ENCODE measurements at regions not wholly inside any gene's neighbourhood (a gene's known extent, or its start where the extent isn't known, plus 50 kb on each side); places are given as distances from the start of the nearest gene placed in this dataset.

DNA sequence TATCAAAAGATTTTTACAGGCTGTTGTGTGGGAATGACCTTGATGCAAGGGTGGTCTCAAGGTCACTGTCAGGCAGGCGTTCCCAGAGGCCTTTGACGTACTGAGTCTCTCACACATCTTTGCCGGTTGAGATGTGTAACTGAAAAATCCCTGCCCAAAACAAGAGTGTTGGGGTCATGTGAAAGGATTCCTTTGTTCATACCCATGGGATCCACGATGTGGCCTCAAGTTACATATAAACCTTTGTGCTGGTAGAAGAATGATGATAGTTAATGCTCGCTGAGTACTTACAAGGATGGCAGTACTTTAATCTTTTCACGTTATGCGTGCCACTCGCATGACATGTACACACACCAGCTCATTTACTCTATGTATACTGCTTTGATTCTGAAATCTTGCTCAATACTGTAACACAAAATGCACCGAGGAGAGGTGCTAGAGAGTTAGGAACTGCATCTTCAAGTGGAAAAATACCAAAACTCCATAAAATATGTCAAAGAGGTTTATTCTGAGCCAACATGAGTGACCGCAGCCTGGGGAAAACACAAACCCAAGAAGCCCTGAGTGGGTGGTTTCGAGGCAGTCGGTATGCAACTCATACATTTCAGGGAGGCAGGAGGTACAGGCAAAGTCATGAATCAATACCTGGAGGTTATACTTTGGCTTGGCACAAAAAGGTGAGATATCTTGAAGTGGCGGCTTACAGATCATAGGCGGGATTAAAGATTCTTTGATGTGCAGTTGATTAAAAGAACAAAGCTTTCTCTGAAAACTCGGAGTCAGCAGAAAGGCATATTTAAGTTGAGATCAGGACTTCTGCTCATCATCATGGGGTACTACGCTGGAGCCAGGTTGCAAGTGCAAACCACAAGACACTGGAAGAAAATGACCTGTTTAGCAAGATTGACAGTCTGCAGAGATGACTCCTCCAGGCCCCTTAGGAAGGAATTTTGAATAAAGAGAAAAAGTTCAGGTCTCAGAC lies 87.4 kb upstream of the ARHGEF7 start:
- Histone ChIP-seq H3K36me3 (ENCODE audit: control insufficient read depth, insufficient read depth, low read length) (no peaks in the 10 kb centered on the region), H3K4me1 (ENCODE audit: control insufficient read depth, insufficient read depth, low read length) (no peaks in the 10 kb centered on the region), H3K27me3 (ENCODE audit: control insufficient read depth, insufficient read depth, low read length) (no peaks in the 10 kb centered on the region), H3K27ac (ENCODE audit: low read depth, low read length) (no peak overlapping the region), H3K9me3 (ENCODE audit: control insufficient read depth, insufficient read depth, low read length) (no peaks in the 10 kb centered on the region), H3K4me3 (ENCODE audit: low read depth, low read length) (no peak overlapping the region)
- DNase-seq (ENCODE audit: low read depth in 4 of 6, low spot score in 6 of 6), result peak in 1 of 6 donors; percentile 27
- 79% methylated on average over 9 of the region's 16 CpGs for WGBS (ENCODE audit: insufficient coverage)

DNA sequence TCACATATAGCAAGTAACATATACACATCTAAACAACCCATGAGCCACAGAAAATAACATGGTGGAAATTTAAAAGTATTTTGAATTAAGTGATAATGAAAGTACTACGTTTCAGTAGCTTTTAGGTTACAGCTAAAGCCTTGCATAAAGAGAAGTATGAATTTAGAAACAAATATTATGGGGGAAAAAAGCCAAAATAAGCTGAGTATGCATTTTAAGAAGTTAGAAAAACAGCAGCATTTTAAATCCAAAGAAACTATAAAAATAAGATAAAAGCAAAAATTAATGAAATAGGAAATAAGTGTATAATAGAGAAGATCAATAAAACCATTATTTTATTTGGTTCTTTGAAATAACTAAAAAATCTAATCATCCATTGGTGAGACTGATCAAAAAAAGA lies 89.8 kb upstream of the ARHGEF7 start:
- Histone ChIP-seq H3K4me3 (ENCODE audit: low read depth, low read length) (no peak overlapping the region), H3K27ac (ENCODE audit: low read depth, low read length) (no peak overlapping the region), H3K27me3 (ENCODE audit: control insufficient read depth, insufficient read depth, low read length) (no peaks in the 10 kb centered on the region), H3K36me3 (ENCODE audit: control insufficient read depth, insufficient read depth, low read length) (no peaks in the 10 kb centered on the region), H3K9me3 (ENCODE audit: control insufficient read depth, insufficient read depth, low read length) (peaks cover 3% of the 10 kb centered on the region), H3K4me1 (ENCODE audit: control insufficient read depth, insufficient read depth, low read length) (no peaks in the 10 kb centered on the region)
- 100% methylated on average over 1 of the region's 1 CpG for WGBS (ENCODE audit: insufficient coverage)
- no peak for DNase-seq (ENCODE audit: low read depth in 4 of 6, low spot score in 6 of 6)

GRCh38 chr13:111022886-111023285 lies 92.2 kb upstream of the ARHGEF7 start:
- H3K36me3 ChIP-seq (ENCODE audit: control insufficient read depth, insufficient read depth, low read length), result no peaks in the 10 kb centered on the region
- DNase-seq (ENCODE audit: low read depth in 4 of 6, low spot score in 6 of 6), result no peak
- peaks cover 6% of the 10 kb centered on the region for H3K9me3 ChIP-seq (ENCODE audit: control insufficient read depth, insufficient read depth, low read length)
- 77% methylated on average over 2 of the region's 6 CpGs for WGBS (ENCODE audit: insufficient coverage)
- H3K4me3 ChIP-seq (ENCODE audit: low read depth, low read length), result no peak overlapping the region
- H3K4me1 ChIP-seq (ENCODE audit: control insufficient read depth, insufficient read depth, low read length), result no peaks in the 10 kb centered on the region
- no peaks in the 10 kb centered on the region for H3K27me3 ChIP-seq (ENCODE audit: control insufficient read depth, insufficient read depth, low read length)
- no peak overlapping the region for H3K27ac ChIP-seq (ENCODE audit: low read depth, low read length)

DNA sequence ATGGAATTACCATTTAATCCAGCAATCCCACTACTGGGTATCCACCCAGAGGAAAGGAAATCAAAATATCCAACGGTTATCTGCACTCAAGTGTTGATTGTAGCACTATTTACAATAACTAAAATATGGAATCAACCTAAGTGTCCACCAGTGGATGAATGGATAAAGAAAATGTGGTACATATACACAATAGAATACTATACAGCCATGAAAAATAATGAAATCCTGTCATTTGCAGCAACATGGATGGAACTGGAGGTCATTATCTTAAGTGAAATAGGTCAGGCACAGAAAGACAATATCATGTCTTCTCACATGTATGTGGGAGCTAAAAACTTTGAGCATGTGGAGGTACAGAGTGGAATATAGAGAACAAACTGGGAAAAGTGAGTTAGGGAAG lies 92.9 kb upstream of the ARHGEF7 start:
- DNase-seq (ENCODE audit: low read depth in 4 of 6, low spot score in 6 of 6), result no peak
- no CpG with 5 or more reads among the region's 1 CpG for WGBS (ENCODE audit: insufficient coverage)
- no peak overlapping the region for H3K4me3 ChIP-seq (ENCODE audit: low read depth, low read length)
- H3K27ac ChIP-seq (ENCODE audit: low read depth, low read length), result no peak overlapping the region
- peaks cover 6% of the 10 kb centered on the region for H3K9me3 ChIP-seq (ENCODE audit: control insufficient read depth, insufficient read depth, low read length)
- no peaks in the 10 kb centered on the region for H3K27me3 ChIP-seq (ENCODE audit: control insufficient read depth, insufficient read depth, low read length)
- no peaks in the 10 kb centered on the region for H3K4me1 ChIP-seq (ENCODE audit: control insufficient read depth, insufficient read depth, low read length)
- no peaks in the 10 kb centered on the region for H3K36me3 ChIP-seq (ENCODE audit: control insufficient read depth, insufficient read depth, low read length)

- H3K27ac ChIP-seq (ENCODE audit: low read depth, low read length), result no peak overlapping the region
- H3K36me3 ChIP-seq (ENCODE audit: control insufficient read depth, insufficient read depth, low read length), result no peaks in the 10 kb centered on the region
- peaks cover 6% of the 10 kb centered on the region for H3K9me3 ChIP-seq (ENCODE audit: control insufficient read depth, insufficient read depth, low read length)
- no CpG with 5 or more reads among the region's 1 CpG for WGBS (ENCODE audit: insufficient coverage)
- no peaks in the 10 kb centered on the region for H3K4me1 ChIP-seq (ENCODE audit: control insufficient read depth, insufficient read depth, low read length)
- H3K27me3 ChIP-seq (ENCODE audit: control insufficient read depth, insufficient read depth, low read length), result no peaks in the 10 kb centered on the region
- no peak for DNase-seq (ENCODE audit: low read depth in 4 of 6, low spot score in 6 of 6)
- H3K4me3 ChIP-seq (ENCODE audit: low read depth, low read length), result no peak overlapping the region
Measured at GRCh38 chr13:111021270-111021669, 93.8 kb upstream of the ARHGEF7 start.

- H3K36me3 ChIP-seq (ENCODE audit: control insufficient read depth, insufficient read depth, low read length), result no peaks in the 10 kb centered on the region
- no peak for DNase-seq (ENCODE audit: low read depth in 4 of 6, low spot score in 6 of 6)
- peaks cover 6% of the 10 kb centered on the region for H3K9me3 ChIP-seq (ENCODE audit: control insufficient read depth, insufficient read depth, low read length)
- no peak overlapping the region for H3K27ac ChIP-seq (ENCODE audit: low read depth, low read length)
- WGBS (ENCODE audit: insufficient coverage), result 96% methylated on average over 4 of the region's 6 CpGs
- no peaks in the 10 kb centered on the region for H3K27me3 ChIP-seq (ENCODE audit: control insufficient read depth, insufficient read depth, low read length)
- no peaks in the 10 kb centered on the region for H3K4me1 ChIP-seq (ENCODE audit: control insufficient read depth, insufficient read depth, low read length)
- no peak overlapping the region for H3K4me3 ChIP-seq (ENCODE audit: low read depth, low read length)
Measured at GRCh38 chr13:111020546-111020945, 94.6 kb upstream of the ARHGEF7 start.

- 97% methylated on average over 17 of the region's 24 CpGs for WGBS (ENCODE audit: insufficient coverage)
Measured at GRCh38 chr13:111020021-111020420, 95.1 kb upstream of the ARHGEF7 start.

GRCh38 chr13:111017755-111018459 lies 97.2 kb upstream of the ARHGEF7 start:
- H3K27me3 ChIP-seq (ENCODE audit: control insufficient read depth, insufficient read depth, low read length), result no peaks in the 10 kb centered on the region
- 93% methylated on average over 19 of the region's 26 CpGs for WGBS (ENCODE audit: insufficient coverage)

More at GRCh38 chr13:111020021-111020420, 95.1 kb upstream of the ARHGEF7 start:
- Histone ChIP-seq H3K27ac (ENCODE audit: low read depth, low read length) (no peak overlapping the region), H3K4me1 (ENCODE audit: control insufficient read depth, insufficient read depth, low read length) (no peaks in the 10 kb centered on the region), H3K9me3 (ENCODE audit: control insufficient read depth, insufficient read depth, low read length) (peaks cover 6% of the 10 kb centered on the region), H3K36me3 (ENCODE audit: control insufficient read depth, insufficient read depth, low read length) (no peaks in the 10 kb centered on the region), H3K27me3 (ENCODE audit: control insufficient read depth, insufficient read depth, low read length) (no peaks in the 10 kb centered on the region), H3K4me3 (ENCODE audit: low read depth, low read length) (no peak overlapping the region)
- DNase-seq (ENCODE audit: low read depth in 4 of 6, low spot score in 6 of 6), result no peak

GRCh38 chr13:111013196-111013595 lies 98.3 kb upstream of the ANKRD10 start:
- H3K27ac ChIP-seq (ENCODE audit: low read depth, low read length), result no peak overlapping the region
- DNase-seq (ENCODE audit: low read depth in 4 of 6, low spot score in 6 of 6), result no peak
- no peaks in the 10 kb centered on the region for H3K36me3 ChIP-seq (ENCODE audit: control insufficient read depth, insufficient read depth, low read length)
- no peaks in the 10 kb centered on the region for H3K27me3 ChIP-seq (ENCODE audit: control insufficient read depth, insufficient read depth, low read length)
- H3K9me3 ChIP-seq (ENCODE audit: control insufficient read depth, insufficient read depth, low read length), result no peaks in the 10 kb centered on the region
- no peak overlapping the region for H3K4me3 ChIP-seq (ENCODE audit: low read depth, low read length)
- WGBS (ENCODE audit: insufficient coverage), result 100% methylated on average over 1 of the region's 3 CpGs
- no peaks in the 10 kb centered on the region for H3K4me1 ChIP-seq (ENCODE audit: control insufficient read depth, insufficient read depth, low read length)

More at GRCh38 chr13:111017755-111018459, 97.2 kb upstream of the ARHGEF7 start:
- Histone ChIP-seq H3K4me1 (ENCODE audit: control insufficient read depth, insufficient read depth, low read length) (no peaks in the 10 kb centered on the region), H3K9me3 (ENCODE audit: control insufficient read depth, insufficient read depth, low read length) (peaks cover 6% of the 10 kb centered on the region), H3K36me3 (ENCODE audit: control insufficient read depth, insufficient read depth, low read length) (no peaks in the 10 kb centered on the region), H3K27ac (ENCODE audit: low read depth, low read length) (no peak overlapping the region), H3K4me3 (ENCODE audit: low read depth, low read length) (no peak overlapping the region)
- no peak for DNase-seq (ENCODE audit: low read depth in 4 of 6, low spot score in 6 of 6)
